Stimulated activated CD4-positive, alpha-beta T cell treated with anti-CD3 and anti-CD28 coated beads, Interleukin-2, amount 100 ng/mL, for 24 hours (primary cell): ENCODE measurements at regions not wholly inside any gene's neighbourhood (a gene's known extent, or its start where the extent isn't known, plus 50 kb on each side); places are given as distances from the start of the nearest gene placed in this dataset.
A peak's percentile ranks its signal among the peaks of the same experiment; 100 is the strongest.
"Not testable (repeated sequence)": the region's sequence is repeated elsewhere in the genome, so short reads cannot be mapped to it uniquely, and the experiment has no call there.

Experiments
- DNase-seq, 2 donors: peaks; one replicate each; pipeline ENCODE4 v3.0.0-alpha.2; 2020

DNA sequence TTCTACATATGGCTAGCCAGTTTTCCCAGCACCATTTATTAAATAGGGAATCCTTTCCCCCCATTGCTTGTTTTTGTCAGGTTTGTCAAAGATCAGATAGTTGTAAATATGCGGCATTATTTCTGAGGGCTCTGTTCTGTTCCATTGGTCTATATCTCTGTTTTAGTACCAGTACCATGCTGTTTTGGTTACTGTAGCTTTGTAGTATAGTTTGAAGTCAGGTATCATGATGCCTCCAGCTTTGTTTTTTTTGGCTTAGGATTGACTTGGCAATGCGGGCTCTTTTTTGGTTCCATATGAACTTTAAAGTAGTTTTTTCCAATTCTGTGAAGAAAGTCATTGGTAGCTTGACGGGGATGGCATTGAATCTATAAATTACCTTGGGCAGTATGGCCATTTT lies 60.0 kb upstream of the GPC3 start:
- DNase-seq: not testable (repeated sequence)

- DNase-seq: not testable (repeated sequence)
Observed at GRCh38 chrX:134067107-134067506, 81.7 kb upstream of the GPC3 start.

- not testable (repeated sequence) for DNase-seq
Observed at GRCh38 chrX:134071899-134072298, 86.5 kb upstream of the GPC3 start.

DNA sequence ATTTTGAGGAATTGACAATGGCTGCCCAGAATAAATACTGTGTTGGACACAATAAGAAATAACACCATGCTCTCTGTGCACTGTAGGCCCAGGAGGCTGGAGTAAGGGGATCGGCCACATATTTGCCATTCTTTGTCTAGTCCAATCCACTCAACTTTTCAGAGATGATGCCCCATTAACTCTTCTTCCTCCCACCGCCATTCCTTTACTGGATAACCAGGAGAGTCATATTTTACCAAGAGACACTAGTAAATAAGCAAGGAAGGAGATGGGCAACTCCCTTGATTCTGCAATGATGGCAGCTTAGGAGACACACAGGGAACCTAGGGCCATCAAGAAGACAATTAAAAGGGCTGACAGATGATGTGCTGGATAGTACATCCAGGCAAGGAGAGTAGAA lies 87.9 kb upstream of the GPC3 start:
- DNase-seq: no peak

GRCh38 chrX:134074151-134074550 lies 88.8 kb upstream of the GPC3 start:
- no peak for DNase-seq

DNA sequence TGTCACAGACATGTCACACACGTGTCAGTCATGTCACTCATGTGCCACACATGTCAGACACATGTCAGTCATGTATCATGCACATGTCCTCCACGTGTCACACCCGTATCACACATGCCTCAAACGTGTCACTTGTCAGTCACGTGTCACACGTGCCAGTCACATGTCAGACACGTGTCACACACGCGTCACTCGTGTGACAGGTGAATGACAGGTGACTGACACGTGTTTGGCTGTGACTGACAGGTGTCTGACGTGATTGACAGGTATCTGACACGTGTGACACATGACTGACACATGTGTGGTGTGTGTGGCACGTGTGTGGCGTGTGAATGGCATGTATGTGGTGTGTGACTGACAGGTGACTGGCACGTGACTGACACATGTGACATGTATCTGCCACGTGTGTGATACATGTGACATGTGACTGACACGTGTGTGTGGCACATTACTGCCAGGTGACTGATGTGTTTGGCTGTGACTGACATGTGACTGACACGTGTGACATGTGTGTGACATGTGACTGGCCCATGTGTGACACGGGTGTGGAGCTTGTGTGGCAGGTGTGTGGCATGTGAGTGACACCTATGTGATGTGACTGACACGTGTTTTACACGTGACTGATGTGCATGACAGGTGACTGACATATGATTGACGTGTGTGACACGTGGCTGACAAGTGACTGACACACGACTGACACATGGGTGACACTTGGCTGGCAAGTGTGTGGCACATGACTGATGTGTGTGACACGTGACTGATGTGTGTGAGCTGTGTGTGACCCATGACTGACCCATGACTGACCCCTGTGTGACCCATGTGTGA lies 90.7 kb upstream of the GPC3 start:
- no peak for DNase-seq

DNA sequence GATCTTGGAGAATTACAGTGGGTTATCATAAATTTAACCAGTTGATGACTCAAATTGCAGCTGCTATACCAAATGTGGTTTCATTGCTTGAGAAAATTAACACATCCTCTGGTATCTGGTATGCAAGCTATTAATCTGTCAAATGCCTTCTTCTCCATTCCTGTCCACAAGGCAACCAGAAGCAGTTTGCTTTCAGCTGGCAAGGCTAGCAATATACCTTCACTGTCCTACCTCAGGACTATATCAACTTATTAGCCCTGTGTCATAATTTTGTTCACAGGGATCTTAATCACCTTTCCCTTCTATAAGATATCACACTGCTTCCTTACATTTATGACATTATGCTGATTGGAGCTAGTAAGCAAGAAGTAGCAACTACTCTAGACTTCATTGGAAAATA lies 110.0 kb upstream of the GPC3 start:
- DNase-seq: no peak

GRCh38 chrX:134101636-134102035 lies 116.2 kb upstream of the GPC3 start:
- DNase-seq: no peak

DNA sequence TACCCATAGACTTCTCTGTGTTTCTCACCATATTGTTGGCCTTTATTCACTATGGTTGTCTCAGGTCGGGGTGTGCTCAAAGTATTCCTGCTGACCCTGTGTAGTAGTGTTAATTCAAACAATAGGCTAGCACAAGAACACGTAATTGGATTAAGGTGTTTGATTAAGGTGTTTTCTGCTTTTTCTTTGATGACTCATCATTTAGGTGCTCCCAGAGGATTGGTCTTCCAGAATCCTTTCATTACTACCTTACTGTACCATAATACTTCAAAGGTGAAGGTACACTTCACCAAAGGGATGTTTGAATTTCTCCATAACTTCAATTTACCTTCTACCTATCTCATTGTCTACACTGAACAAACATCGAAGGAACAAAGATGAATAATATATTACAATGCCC lies 121.7 kb upstream of the CCDC160 start:
- DNase-seq: no peak

DNA sequence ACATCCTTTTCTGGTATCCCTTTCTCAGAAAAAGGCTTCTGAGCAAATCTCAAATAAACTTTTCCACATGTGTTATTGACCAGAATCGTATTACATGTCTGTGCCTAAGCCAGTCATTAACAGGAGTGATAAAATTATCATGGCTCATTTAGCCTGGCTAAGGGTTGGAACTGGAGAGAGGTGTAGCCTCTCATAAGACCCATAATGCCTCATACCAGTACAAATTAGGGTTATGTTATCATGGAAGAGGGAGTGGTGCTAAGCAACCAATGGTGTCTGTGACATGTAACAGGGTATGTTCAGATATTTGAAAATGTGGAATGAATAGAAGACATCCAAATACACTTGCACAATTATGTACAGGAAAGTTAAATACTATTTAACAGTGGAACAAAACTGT lies 99.6 kb upstream of the CCDC160 start:
- no peak for DNase-seq

GRCh38 chrX:134139090-134139489 lies 97.9 kb upstream of the CCDC160 start:
- DNase-seq: no peak

DNA sequence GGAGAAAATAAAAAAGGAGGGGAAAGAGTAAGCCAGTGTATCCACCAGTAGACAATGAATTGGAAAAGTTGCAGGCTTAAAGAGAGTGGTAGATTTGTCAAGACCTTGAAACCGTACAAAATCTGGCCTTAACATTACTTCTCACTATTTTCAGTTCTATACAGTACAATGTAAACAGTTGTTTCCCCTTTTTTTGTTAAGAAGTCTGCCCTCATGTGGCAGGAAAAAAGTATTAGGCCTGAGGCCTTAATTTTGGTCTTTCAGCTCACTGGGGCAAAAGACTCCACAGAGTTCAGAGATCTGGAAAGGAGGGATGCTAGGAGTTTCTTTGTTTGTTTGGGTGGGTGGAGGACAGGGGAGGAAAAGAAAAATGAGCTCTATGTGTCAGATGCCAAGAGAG lies 92.8 kb upstream of the CCDC160 start:
- no peak for DNase-seq

GRCh38 chrX:134146493-134146892 lies 90.5 kb upstream of the CCDC160 start:
- no peak for DNase-seq

- no peak for DNase-seq
Observed at GRCh38 chrX:134148172-134148692, 88.8 kb upstream of the CCDC160 start.

DNA sequence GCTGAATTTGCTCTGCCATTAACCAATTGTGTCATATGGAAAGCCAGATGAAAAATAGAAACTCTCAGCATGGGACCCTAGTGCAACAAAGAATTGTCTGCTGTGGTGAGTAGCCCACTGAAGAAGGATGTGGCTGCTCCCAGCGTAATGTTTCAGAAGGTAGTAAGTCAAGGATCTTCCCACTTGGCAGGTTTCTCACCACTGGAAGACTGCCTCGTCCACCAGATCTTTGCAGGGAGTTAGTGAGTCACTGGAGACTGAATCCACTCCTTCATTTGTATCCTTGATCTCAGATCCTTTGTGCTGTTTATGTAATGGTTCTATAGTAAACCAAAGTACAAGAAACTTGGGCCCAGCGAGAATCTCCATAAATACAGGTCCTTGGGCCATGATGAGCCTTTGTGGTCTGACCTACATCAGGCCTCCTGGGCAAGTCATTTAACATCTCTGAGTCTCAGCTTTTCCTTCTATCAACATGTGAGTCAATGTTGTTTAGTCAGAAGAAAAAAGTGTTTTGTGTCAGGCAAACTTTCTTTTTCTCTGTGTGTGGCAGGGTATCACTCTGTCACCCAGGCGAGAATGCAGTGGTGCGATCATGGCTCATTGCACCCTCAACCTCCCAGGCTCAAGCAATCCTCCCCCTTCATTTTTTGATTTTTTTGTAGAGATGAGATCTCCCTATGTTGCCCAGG lies 78.0 kb upstream of the CCDC160 start:
- DNase-seq: peak in 1 of 2 donors; percentile 22

GRCh38 chrX:134161162-134161561 lies 75.8 kb upstream of the CCDC160 start:
- no peak for DNase-seq

GRCh38 chrX:134162032-134162431 lies 75.0 kb upstream of the CCDC160 start:
- DNase-seq: no peak

- no peak for DNase-seq
Observed at GRCh38 chrX:134163836-134164235, 73.1 kb upstream of the CCDC160 start.

DNA sequence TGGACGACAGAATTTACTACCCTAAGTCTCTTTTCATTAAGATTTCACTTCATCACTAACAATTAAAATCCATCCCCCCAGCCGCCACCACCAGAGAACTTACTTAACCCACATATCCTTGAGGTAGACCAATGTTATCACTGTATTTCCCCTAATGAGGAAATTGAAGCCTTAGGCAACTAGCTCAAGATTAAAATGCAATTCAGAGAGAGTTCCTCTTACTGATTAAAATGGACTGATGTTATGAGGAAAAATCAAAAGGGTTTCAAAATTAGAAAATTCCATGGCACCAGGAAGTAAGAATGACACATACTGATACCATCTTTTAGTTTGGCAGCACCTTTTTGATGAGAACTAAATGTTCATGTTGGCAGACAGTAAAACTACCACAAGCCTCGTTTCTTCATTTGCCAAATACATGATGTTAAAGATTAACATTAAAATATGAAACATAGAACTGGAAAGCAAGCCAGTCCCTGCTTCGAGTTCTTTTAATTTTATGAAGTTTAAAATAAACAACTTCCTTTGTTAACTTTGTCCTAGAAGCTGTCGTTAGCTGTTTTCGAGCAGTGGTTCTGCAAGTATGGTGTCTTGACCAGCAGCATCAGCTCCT lies 69.3 kb upstream of the CCDC160 start:
- no peak for DNase-seq

- DNase-seq: peak; percentile 32 to 50
Observed at GRCh38 chrX:134171661-134172587, 65.1 kb upstream of the CCDC160 start.

- DNase-seq: peak; percentile 38 to 43
Observed at GRCh38 chrX:134172588-134173259, 64.3 kb upstream of the CCDC160 start.
